Hippocampal formation (tissue), 2 donors: ENCODE measurements at regions not wholly inside any gene's neighbourhood (a gene's known extent, or its start where the extent isn't known, plus 50 kb on each side); places are given as distances from the start of the nearest gene placed in this dataset.
"Not testable (repeated sequence)": the region's sequence is repeated elsewhere in the genome, so short reads cannot be mapped to it uniquely, and the experiment has no call there.

Experiments
- DNase-seq, 2 donors: peaks; one replicate each; lab custom pipeline; 2025; lab: John Stamatoyannopoulos, UW

DNA sequence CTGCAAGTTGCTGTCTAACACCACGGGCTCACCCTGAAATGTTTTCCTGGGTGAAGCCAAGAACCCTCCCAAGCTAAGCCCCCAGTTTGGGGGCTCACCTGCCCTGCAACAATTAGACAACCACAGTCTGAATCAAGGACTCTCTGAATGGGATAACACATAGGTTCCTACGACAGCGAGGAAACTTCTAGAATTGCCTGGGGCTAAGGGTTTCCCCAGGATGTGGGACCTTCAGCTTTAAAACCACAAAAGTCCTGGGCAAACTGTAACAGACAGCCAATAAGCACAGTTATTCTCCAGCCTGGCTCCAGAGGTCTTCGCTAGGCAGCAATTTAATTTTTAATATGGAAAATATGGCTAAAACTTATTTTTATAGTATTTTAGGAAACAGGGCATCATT lies 162.6 kb downstream of the PRKX start:
- DNase-seq: no peak

DNA sequence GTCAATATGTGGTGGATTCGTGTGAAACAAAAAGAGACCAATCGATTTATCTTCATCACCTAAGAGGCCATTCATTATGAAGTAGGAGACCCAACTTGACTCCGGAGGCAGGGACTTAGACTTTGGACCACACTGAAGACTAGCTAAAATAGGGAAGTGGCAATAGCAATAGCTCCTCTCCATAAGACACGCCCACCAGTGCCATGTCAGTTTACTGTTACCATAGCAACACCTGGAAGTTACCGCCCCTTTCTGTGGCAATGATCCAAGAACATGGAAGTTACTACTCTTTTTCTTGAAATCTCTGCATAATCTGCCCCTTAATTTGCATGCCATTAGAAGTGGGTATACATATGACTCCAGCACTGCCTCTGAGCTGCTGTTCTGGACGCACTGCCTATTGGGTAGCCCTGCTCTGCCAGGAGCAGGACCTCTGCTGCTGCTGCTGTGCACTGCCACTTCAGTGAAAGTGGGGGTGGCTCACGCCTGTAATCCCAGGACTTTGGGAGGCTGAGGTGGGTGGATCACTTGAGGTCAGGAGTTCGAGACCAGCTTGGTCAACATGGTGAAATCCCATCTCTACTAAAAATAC lies 163.2 kb downstream of the PRKX start:
- no peak for DNase-seq

DNA sequence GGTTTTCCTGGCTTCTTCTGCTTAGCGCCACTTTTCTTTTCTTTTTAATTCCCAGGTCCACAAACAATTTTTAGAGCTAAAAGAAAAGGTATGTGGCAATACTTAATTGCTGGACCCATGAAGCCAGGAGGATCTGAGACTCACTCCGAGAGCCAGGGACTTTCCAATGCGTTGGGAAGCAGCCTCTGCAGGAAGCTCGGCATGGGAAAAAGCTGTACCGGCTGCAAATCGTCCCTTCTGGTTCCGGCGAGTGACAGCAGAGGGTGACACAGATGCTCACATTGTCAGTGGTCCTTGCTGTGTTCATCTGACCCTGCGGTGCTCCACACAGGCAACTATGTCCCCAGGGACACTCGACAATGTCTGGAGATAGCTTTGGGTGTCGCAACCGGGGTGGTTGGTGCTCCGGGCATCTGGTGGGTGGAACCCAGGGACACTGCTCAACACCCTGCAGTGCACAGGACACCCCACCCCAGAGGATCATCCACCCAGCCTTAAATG lies 164.0 kb downstream of the PRKX start:
- peak in 1 of 2 donors; percentile 1 for DNase-seq

DNA sequence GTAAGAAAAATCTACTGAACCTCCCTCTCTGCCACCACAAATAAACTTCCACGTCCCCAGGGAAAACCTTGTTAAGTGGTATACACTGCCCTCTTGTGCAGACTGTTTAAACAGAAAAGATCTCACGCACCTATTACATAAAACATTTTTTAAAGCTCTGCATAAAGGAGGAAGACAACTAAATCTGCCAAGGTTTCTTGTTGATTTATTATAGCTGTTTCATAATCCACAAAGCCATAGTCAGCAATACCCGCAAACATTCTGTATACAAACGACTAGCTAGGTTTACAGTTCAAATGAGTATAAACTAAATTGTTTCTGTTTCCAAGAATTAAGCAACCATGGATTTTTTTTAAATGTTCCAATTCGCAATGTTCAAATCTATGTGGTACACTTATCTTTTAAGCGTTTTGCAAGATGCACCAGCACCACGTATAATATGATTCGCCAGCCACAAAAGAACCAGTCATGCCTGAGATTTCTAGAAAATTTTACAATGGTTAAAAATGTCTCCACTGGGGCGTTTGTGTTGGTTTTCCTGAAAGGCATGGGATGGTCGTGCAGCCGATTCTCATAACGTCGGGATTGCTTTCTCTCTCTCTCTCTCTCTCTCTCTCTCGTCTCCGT lies 164.6 kb downstream of the PRKX start:
- DNase-seq: peak in 1 of 2 donors; percentile 55

DNA sequence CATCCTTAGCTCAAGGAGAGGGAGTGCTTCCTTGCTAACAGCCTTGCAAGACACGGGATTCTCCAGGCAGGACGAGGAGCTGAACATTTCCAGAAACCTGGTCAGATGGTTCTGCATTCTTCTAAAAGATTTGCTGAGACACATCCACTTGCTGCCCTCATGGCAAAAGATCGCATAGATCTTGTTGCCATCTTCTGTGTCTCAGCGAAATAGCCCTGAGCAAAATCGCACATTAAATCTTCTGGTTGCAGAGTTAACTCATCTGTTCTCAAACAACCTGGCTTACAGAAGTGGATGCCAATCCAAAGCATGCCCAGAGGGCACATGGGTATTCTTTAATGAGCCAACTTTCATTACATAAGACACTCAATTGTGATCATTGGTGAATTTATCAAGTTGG lies 167.5 kb downstream of the PRKX start:
- DNase-seq: no peak

DNA sequence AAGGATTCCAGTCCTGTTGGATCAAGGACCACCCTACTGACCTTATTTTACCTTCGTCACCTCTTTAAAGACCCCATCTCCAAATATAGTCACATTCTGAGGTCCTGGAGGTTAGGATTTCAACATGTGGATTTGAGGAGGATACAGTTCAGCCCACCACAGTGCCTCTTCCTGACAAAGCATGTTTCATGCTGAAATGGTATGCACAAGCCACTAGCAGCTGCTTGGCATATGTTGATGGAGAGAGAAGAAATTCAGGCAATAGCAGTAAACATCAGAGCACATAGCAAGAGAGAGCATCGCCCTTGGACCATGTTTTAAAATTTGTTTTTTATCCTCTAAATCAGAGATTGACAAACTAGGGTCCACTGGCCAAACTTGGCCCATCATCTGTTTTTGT lies 172.1 kb downstream of the PRKX start:
- no peak for DNase-seq

DNA sequence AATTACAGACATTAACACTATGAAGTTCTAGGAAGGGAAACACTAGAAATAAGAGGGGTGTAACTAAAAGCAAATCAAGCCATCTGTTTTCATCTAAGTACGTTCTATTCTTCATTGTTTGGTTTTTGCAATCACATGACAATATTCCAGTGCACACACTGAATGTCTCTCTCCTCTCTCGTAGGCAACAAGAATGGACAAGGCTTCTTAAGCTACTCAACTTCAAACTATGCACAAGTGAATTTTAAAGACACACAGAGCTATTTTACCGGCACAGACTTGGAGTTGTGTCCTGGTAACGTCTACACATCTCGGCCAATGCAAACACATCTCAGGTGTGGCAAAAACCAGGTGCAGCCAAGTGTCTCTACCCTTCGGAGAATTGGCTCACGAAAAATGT lies 173.3 kb downstream of the PRKX start:
- DNase-seq: no peak

DNA sequence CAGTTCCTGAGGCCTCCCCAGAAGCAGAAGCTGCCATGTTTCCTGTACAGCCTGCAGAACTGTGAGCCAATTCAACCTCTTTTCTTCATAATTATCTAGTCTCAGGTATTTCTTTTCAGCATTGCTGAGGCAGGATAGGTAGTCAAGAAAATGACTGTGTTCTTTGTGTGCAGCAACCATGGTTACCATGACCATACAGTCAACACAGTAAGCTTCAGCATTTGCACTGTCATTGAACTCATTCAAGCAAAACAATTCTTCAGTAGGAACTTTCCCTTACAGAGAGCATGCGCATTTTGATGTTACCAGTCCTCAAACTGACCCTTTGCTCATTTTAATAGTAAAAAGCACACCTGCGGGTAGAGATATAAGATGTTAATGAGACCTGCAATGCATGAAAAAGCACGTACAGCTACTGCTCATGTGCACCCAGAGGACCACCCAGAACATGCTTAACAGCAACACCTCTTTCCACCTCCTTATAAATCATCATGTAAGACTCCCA lies 180.8 kb downstream of the PRKX start:
- DNase-seq: no peak

DNA sequence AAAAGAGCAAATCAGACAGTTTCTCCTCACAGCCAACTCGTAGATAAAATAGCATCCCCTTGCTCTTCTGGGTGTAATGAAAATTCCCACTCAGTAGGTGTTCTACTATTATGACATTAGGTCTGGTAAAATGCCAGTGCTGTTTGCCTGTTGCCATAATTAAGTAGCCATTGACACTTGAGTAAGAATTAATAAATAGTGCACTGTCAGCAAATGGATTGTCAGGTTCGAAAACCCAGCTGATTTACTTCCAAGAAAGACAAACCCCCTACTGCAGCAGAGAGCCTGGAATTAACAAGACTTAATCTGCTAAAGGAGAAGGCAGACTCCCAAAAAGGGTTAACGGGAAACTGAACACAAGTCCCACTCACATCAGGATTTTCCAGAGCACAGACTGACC lies 182.0 kb downstream of the PRKX start:
- not testable (repeated sequence) for DNase-seq

DNA sequence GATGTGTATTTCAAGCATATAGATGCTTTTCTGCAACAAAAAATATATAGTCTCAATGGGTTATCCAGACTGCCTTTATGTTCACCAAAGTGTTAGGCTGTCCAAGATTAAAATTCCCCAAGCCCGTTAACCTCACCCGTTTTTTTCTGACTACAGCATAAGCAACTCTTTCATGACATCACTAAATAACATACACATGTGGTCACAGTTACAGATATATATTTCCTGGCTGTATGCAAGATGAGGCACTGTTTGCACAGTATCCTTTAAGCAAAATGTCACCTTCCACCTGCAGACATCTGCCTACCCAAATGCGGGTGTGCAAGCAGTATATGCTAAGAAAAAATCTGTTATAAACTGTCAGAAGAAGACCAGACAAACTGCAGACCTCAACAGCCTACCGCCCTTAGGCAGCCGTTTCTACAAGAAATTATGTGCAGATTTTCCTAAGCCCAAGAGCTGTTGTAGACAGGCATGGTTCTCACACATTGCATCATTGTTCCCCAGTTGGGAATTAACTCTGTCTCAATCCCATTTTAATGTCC lies 183.1 kb upstream of the MXRA5 start:
- no peak for DNase-seq

DNA sequence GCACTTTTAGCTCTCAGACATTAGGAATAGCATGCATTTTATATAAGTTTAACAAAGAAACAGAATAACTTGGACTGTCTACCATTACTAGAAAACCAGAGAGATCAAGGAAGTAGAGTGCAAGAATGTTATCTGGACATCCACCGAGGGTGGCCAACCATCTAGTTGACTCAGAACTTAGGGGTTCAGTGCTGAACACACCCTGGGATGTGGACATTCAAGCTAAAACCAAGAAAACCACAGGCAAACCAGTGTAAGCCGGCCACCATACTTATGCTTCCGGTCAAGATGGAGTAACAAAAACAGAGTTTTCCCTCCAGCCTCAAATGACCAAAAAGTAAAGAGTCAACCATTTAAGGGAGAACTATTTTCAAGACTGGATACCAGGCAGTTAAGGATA lies 181.4 kb upstream of the MXRA5 start:
- DNase-seq: no peak

DNA sequence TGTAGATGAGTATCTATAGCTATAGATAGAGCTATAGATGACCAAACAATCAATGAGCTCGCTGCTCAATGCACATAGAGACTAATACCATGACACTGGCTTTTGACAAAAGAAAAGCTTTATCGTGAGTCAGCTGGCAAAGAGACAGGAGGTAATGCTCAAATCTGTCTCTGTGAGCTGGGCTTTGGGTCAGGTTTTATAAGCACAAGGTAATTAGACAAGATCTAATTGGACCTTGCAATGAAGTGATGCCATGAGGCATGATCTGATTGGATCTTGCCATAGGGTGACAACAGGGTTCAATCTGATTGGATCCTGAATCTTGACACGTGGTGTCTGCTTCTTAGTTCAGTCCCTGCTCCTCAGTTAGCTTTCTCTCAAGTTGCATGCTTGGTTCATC lies 180.7 kb upstream of the MXRA5 start:
- no peak for DNase-seq

DNA sequence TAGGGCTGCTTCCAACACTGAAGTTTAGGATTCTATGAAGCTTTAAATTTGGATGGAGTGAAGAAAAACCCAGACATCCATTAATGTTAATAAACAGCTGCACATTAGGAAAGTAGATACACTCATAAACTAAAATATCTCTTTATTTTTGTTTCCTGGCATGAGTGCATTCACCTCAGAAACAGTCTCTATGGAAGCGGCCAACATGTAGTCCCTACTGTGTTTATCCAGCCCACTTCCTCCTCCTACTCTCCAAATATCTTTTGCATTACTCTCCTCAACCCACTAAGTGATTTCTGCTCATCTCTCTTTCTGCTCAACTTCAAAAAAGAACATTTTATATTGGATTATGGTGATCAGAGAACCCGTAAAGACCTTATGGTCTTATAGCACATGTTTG lies 180.3 kb upstream of the MXRA5 start:
- DNase-seq: no peak

DNA sequence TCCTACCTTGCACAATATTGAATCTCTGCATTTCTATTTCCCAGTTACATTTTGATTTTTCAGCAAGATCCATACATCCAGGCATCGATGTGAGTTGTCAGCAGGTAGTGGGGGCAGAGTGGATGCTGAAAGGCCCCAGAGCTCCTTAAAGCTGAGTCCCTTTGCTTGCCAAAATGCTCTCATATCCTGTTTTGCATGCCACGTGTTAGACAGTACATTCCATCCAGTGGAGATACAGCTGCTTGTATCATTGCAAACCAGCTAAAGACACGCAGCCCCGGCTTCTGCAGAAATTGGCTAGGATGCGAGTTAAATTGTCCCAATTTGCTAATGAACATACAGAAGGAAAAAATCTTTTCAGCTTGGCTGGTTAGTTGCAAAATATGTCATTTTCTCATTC lies 179.6 kb upstream of the MXRA5 start:
- no peak for DNase-seq

DNA sequence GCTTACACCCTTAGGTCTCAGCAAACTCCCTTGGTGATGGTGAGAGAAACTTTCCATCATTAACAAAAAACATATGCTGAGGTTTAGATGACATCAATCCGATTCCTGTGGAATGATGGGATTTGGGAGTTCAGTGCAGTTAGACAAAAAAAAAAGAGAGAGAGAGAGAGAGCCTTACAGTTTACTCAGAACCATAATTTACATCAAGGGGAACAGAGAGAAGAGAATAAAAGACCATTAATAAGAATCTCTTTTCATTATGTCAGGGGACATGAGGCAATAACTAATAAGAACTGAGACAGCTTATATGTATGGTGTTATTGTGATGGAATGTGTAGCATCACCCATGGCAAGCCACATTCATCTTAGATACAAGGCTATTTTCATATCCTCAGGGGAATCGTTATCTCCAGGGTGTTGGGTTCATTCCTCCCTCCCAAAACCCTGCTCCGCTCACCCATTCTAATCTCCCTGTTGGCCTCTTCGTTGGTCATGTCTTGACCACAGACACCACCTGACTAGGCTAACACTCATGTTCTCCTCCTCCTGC lies 175.7 kb upstream of the MXRA5 start:
- no peak for DNase-seq

DNA sequence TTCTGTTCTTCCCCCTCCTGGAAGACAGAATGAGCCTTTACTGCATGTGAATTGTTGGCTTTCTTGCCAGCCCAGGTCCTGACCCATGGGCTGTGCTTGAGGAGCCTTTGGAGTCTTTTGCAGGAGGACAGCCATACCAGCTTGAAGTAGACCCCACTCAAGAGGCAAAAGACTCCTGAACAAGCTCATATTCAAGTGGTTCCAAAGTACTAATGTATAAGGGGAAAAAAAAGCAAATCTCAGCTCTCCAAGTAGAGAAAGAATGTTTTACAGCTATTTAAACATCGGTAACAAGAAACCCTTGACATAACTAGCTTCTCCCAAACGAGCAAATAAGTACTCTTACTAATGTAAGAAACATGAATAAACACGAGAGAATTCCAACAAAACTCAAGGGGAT lies 174.9 kb upstream of the MXRA5 start:
- no peak for DNase-seq

DNA sequence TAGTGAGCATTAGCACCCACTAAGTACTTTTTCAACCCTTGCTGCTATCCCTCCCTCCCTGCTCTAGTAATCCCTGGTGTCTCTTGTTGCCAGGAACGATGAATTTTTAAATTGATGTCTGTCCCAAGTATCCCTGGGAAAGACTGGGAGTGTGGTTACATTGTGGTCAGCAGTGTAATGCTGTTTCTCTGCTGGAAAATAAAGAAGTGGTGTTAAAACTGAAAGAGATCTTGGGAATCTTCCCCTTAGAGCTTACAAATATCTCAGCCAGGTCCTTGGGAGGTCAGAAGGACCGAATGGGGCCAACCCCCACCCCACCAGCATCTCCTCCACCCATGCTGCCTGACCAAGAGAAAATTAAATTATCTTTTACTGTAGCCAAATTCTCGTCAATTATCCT lies 174.5 kb upstream of the MXRA5 start:
- no peak for DNase-seq

DNA sequence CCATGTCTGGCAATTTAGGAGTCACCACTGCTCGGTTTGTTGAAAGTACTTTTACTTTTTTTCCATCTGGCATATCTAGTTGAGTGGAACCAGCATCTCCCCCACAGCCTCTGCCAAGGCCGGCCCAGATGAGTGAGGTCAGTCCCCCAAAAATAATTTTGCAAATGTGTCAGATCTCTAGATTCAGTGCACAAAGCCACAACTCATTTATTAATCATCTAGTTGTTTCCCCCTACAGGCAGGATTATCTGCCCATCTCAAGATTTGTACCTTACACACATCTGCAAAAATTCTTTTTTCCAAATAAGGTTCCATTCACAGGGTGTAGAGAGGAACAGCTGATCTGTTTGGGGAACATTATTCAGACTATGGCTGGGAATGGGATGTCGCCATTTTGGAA lies 174.0 kb upstream of the MXRA5 start:
- DNase-seq: no peak

DNA sequence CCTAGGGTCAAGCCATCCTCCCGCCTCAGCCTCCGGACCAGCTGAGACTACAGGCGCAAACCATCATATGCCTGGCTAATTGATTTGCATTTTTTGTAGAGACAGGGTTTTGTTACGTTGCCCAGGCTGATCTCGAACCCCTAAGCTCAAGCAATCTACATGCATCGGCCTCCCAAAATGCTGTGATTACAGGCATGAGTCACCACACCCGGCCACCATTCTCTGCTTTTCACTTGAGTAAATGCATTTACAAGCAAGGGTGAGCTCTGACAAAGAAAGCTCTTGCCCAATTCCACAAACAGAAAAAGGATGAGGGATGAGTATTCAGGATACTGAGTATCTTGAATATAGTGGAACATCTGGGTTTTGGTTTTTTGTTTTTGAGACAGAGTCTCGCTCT lies 172.9 kb upstream of the MXRA5 start:
- DNase-seq: not testable (repeated sequence)

DNA sequence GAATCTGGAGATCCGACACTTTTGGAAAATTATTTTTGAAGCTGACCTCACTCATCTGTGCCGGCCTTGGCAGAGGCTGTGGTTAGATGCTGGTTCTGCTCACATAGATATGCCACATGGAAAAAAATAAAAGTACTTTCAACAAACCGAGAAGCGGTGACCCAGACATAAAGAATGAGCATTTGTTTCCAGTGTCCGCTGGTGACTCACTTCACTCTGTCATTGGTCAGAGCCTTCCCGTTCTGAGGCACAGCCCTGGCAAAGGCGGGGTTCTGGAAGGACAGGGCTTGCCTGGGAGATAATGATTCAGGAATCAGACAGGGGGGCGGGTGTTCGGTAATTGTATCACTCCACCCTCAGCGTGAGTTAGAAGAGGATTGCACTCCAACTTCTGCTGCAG lies 172.4 kb upstream of the MXRA5 start:
- DNase-seq: no peak

DNA sequence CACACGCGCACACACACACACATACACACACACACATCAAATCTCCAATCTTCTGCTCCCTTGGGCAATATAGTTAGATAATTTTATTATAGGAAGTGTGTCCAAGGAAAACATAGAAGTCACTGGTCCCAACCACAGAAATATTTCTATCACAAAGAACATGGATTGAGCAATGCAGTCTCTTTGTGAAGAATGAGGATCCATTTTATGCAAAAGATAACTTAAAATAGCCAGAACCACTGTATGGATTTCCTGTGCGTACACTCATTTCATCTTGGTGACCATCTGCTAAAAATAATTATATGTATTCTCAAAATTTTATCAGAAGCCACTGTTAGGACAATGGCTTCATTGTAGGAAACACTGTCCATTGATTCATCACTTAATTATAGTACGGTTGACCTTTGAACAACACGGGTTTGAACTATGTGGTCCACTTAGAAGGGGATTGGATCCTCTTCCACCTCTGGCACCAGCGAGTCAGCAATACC lies 169.6 kb upstream of the MXRA5 start:
- DNase-seq: no peak

DNA sequence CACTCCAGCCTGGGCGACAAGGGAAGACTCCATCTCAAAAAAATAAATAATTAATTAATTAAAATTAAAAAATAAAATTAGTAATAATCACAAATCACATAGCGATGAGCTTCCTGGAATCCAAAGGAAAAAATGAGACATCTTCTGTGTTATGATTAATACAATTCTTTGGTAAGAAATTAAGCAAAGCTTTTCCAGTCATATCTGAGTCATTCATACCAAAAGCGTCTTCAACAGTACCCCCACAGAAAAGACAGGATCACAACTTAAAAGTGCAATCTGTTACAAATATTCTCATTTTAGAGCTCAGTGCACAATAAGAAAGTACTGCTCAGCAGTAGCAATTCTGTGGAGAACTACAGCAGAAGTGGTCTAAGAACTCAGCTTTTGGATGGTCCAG lies 168.5 kb upstream of the MXRA5 start:
- DNase-seq: no peak

DNA sequence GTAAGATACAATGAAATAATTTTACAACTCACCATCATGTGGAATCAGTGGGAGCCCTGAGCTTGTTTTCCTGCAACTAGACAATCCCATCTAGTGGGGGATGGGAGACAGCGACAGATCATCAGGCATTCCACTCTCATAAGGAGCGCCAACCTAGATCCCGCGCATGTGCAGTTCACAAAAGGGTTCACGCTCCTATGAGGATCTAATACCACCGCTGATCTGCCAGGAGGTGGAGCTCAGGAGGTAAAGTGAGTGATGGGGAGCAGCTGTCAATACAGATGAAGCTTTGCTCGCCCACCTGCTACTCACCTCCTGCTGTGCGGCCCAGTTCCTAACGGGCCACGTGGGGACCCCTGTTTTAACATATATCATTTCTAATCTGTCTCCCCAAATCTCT lies 165.7 kb upstream of the MXRA5 start:
- DNase-seq: not testable (repeated sequence)
